NK-92 (cell line): ENCODE measurements at regions not wholly inside any gene's neighbourhood (a gene's known extent, or its start where the extent isn't known, plus 50 kb on each side); places are given as distances from the start of the nearest gene placed in this dataset.
"Not testable (repeated sequence)": the region's sequence is repeated elsewhere in the genome, so short reads cannot be mapped to it uniquely, and the experiment has no call there.

Experiments used
- DNase-seq: peaks from one replicate; lab custom pipeline; 2025; ENCODE audit not compliant: unreplicated experiment; lab: John Stamatoyannopoulos, UW

DNA sequence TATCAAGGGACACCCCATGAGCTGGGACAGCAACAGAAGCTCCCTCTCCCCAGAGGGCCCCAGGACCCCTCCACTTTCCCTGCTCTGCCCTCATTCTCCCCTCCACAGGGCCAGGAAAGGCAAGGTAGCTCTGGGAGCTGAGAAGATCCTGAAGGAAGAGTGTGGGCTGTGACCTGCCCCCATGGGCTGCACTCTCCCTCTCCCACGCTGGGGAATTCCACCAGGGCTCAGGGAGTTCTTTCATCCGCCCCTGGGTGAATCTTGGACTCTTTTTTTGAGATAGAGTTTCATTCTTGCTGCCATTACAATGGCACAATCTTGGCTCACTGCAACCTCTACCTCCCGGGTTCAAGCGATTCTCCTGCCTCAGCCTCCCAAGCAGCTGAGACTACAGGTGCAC is 73.8 kb downstream of the C9orf50 start:
- no peak for DNase-seq

GRCh38 chr9:129545876-129546275 is 75.0 kb downstream of the C9orf50 start:
- not testable (repeated sequence) for DNase-seq

GRCh38 chr9:129544761-129545160 is 76.1 kb downstream of the C9orf50 start:
- no peak for DNase-seq

- no peak for DNase-seq
These were observed 78.2 kb downstream of the C9orf50 start for GRCh38 chr9:129542741-129543140.

DNA sequence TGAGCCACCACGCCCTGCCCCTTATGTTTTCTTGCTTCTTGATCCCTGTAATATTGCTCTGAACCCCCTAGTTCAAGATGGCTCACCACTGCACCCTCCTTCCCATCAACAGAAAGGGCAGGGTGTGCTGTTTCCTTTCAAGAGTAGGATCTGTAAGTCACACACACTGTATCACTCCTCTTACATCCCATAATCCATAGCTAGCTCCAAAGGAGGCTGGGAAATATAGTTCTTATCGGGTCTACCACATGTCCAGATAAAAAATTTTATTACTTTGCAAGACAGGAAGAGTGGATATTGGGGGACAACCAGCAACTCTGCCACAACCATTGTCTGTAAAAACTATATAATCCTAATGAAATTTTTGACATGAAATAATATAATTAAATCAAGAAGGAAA is 79.6 kb downstream of the C9orf50 start:
- DNase-seq = no peak

DNA sequence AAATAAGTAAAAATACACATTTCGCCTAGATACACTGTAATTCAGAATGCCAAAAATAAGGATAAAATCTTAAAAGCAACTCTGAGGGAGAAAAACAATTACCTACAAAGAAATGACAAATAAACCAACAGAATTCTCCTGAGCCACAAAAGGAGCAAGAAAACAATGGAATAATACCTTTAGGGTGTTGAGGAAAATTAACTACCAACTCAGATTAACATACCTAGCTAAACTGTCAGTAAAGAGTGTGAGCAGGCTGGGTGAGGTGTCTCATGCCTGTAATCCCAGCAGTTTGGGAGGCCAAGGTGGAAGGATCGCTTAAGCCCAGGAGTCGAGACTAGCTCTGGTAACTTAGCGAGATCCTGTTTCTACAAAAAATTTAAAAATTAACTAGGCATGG is 81.5 kb downstream of the C9orf50 start:
- DNase-seq = no peak

DNA sequence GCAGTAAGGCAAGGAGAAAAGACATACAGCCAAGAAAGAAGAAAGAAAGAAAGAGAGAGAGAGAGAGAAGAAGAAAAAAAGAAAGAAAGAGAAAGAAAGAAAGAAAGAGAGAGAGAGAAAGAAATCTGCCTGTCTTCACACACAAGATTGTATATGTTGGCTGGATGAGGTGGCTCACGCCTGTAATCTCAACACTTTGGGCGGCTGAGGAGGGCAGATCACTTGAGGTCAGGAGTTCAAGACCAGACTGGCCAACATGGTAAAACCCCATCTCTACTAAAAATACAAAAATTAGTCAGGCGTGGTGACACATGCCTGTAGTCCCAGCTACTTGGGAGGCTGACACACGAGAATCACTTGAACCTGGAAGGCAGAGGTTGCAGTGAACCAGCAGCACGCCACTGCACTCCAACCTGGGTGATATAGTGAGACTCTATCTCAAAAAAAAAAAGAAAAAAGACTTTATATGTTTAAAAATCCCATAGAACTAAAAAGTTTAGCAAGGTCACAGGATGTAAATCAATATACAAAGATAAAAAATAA is 89.0 kb downstream of the C9orf50 start:
- DNase-seq = not testable (repeated sequence)

- not testable (repeated sequence) for DNase-seq
These were observed 92.9 kb downstream of the C9orf50 start for GRCh38 chr9:129527955-129528354.

GRCh38 chr9:129525656-129526196 is 95.2 kb downstream of the C9orf50 start:
- no peak for DNase-seq

DNA sequence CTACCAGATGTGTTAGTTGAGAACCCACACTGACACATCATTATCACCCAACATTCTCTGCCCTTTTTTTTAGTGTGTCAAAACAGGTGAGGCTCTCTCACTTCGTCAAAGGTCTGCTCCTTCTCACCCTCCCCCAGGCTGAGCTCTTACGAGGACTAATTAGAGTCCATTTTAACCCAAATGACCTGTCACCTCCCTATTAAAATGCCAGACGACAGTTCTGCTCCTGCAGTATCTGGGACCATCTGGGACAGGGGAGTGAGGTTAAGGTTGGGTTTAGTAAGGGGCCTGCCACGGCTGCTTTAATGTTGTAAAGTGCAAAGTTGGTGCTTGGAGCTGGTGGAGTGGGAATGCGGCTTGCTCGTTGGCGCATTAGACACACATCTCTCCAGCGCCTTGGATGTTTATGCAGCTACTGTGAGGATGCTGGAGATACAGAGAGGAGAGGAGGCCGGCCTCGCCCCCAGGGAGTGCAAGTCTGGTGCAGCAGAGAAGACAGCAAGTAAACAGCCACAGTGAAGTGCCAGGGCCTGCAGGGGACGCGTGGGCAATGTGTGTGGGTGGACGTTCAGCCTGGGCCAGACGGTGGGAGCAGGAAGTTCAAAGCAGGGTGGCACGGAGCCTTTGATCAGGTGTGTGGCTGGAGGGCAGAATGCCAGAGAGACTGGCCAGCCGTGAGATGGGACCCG is 96.2 kb downstream of the C9orf50 start:
- no peak for DNase-seq

DNA sequence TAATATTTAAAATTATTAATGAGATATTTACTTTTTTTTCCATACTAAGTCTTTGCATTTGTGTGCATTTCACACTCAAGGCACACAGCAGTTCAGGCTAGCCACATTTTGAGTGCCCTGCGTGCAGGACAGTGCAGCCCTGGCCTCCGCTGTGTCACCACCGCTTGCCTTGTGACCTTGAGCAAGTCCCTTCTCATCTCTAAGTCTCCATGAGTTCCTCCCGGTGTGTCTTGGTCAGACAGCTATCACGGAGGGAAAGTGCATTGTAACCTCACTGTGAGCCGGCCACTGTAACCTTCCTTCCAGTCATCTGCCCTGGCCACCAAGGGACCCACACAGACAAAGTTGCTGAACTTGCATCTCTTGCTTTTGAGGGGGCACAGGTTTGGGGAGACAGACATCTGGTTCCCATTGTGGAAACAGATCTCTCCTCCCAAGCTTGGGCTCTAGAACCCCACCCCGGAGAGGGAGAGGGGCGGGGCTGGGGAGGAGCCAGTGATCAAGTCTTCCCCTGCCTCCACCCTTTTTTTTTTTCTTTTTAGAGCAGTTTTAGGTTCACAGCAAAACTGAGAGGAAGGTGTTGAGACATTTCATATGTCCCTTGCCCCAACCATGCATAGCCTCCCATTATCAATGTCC is 96.8 kb downstream of the C9orf50 start:
- DNase-seq = no peak

DNA sequence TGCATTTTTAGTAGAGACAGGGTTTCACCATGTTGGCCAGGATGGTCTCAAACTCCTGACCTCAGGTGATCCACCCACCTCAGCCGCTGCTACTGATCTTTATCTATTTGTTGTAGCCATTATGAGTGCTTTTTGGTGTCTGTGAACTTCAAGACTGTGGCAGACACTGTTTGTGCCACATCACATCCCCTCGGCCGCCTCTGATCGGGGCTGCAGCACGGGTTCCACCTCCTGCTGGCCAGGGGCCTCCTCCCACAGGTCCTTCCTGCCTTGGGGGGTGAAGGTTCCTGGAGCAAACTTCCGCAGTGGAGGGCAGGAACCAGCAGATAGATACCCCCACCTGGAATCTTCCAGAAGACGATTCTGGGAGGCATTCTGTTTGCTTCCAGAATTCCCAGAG is 98.5 kb downstream of the C9orf50 start:
- DNase-seq = no peak

- no peak for DNase-seq
These were observed 100.8 kb downstream of the C9orf50 start for GRCh38 chr9:129520082-129520481.

DNA sequence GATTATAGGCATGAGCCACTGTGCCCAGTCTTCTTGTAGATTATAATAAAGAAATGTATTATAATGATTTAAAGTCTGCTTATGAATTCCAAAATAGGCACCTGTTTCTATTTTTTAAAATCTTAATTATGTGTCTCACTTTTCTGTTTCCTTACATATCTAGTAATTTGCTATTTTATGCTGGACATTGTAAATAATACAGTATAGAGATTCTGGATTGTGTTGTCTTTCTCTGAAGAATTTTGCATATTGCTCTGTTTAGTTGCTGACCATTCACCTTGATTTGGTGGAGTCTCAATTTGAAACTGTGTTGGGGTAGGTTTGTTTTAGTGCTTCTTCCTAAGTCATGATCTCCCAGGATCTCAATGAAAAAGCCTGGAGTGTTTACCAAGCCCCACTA is 102.8 kb downstream of the C9orf50 start:
- DNase-seq = no peak

DNA sequence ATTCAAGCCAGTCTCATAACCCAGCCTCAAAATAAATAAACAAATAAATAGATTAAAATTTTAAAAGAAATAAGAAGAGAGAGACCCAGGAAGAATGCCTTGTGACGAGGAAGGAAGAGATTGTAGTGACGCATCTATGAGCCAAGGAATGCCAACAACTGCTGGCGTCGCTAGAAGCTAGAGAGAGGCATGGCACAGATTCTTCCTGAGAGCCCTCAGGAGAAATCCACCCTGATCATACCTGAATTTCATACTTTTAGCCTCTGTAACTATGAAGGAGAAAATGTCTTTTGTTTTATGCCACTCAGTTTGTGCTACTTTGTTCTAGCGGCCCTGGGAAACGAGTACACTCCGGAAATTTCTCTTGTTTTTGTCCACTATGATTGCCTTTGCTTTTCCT is 103.9 kb downstream of the C9orf50 start:
- DNase-seq = no peak

- DNase-seq = no peak
These were observed 106.0 kb downstream of the C9orf50 start for GRCh38 chr9:129514891-129515290.

- no peak for DNase-seq
These were observed 106.4 kb downstream of the C9orf50 start for GRCh38 chr9:129514497-129514867.

- DNase-seq = no peak
These were observed 106.9 kb downstream of the C9orf50 start for GRCh38 chr9:129513856-129514496.

- no peak for DNase-seq
These were observed 107.6 kb downstream of the C9orf50 start for GRCh38 chr9:129513282-129513681.

GRCh38 chr9:129511285-129511900 is 109.5 kb downstream of the C9orf50 start:
- no peak for DNase-seq

DNA sequence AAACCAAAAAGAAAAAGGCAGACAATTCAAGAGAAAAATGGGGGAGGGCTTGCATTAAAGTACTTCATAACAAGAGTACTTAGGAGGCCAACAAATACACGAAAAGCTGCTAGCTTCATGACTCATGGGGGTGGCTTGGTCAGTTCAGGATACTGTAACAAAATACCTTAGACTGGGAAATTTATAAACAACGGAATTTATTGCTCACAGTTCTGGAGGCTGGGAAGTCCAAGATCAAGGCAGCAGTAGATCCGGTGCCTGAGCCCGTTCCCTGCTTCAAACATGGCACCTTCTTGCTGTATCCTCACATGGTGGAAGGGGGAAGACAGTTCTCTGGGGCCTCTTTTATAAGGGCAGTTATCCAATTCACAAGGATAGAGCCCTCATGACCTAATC is 111.4 kb downstream of the C9orf50 start:
- DNase-seq = no peak
